ENCODE measurements at regions not wholly inside any gene's neighbourhood (a gene's known extent, or its start where the extent isn't known, plus 50 kb on each side); places are given as distances from the start of the nearest gene placed in this dataset.

GRCh38 chr2:204040016-204040415 lies 103.5 kb downstream of the ICOS start:
- H3K9ac ChIP-seq (ENCODE audit: low read depth, low read length, poor library complexity, severe bottlenecking), result no peak overlapping the region
- no peaks in the 10 kb centered on the region for H3K9me2 ChIP-seq (replicated peaks; ENCODE audit: low read depth, low read length)
- H3K79me2 ChIP-seq (ENCODE audit: insufficient read depth, low read length), result no peaks in the 10 kb centered on the region
- TF ChIP-seq EZH2phosphoT487 (IDR thresholded peaks at IDR 0.05; ENCODE audit: borderline replicate concordance) (no peak), CTCF (conservative IDR thresholded peaks at IDR 0.05; ENCODE audit: low read length) (no peak)
- no peaks in the 10 kb centered on the region for H3F3A ChIP-seq (ENCODE audit: low read depth)
- no peak overlapping the region for H3K4me2 ChIP-seq (ENCODE audit: low read depth, low read length, poor library complexity, severe bottlenecking)
- no peak overlapping the region for H3K4me3 ChIP-seq (ENCODE audit: low read length, poor library complexity, severe bottlenecking)
- H3K4me1 ChIP-seq (ENCODE audit: insufficient read depth, low read length, poor library complexity, severe bottlenecking), result no peaks in the 10 kb centered on the region
- H3K9me3 ChIP-seq (ENCODE audit: insufficient read depth, low read depth, low read length), result no peaks in the 10 kb centered on the region
- no peaks in the 10 kb centered on the region for H3K36me3 ChIP-seq (ENCODE audit: insufficient read depth, low read length)
- H4K20me1 ChIP-seq (ENCODE audit: insufficient read depth, low read length, poor library complexity, severe bottlenecking), result no peaks in the 10 kb centered on the region
- no peaks in the 10 kb centered on the region for H3K27me3 ChIP-seq (ENCODE audit: insufficient read depth, low read length, poor library complexity, severe bottlenecking)
- no peak overlapping the region for H2AFZ ChIP-seq (ENCODE audit: low read length)

- no peak for TF ChIP-seq EZH2phosphoT487 (IDR thresholded peaks at IDR 0.05; ENCODE audit: borderline replicate concordance)
- TF ChIP-seq CTCF (conservative IDR thresholded peaks at IDR 0.05; ENCODE audit: low read length), result no peak
Observed at GRCh38 chr2:204042401-204042800, 105.8 kb downstream of the ICOS start.

GRCh38 chr2:204046145-204046544 lies 109.6 kb downstream of the ICOS start:
- Histone ChIP-seq H3K79me2 (ENCODE audit: insufficient read depth, low read length) (no peaks in the 10 kb centered on the region), H3K4me1 (ENCODE audit: insufficient read depth, low read length, poor library complexity, severe bottlenecking) (peaks cover 6% of the 10 kb centered on the region), H3K4me2 (ENCODE audit: low read depth, low read length, poor library complexity, severe bottlenecking) (no peak overlapping the region), H3K36me3 (ENCODE audit: insufficient read depth, low read length) (no peaks in the 10 kb centered on the region), H3K9me2 (replicated peaks; ENCODE audit: low read depth, low read length) (no peaks in the 10 kb centered on the region), H3K4me3 (ENCODE audit: low read length, poor library complexity, severe bottlenecking) (no peak overlapping the region), H3K9ac (ENCODE audit: low read depth, low read length, poor library complexity, severe bottlenecking) (no peak overlapping the region), H3F3A (ENCODE audit: low read depth) (no peaks in the 10 kb centered on the region), H2AFZ (ENCODE audit: low read length) (no peak overlapping the region), H3K9me3 (ENCODE audit: insufficient read depth, low read depth, low read length) (no peaks in the 10 kb centered on the region), H3K27me3 (ENCODE audit: insufficient read depth, low read length, poor library complexity, severe bottlenecking) (no peaks in the 10 kb centered on the region), H4K20me1 (ENCODE audit: insufficient read depth, low read length, poor library complexity, severe bottlenecking) (no peaks in the 10 kb centered on the region)
- TF ChIP-seq EZH2phosphoT487 (IDR thresholded peaks at IDR 0.05; ENCODE audit: borderline replicate concordance) (no peak), CTCF (conservative IDR thresholded peaks at IDR 0.05; ENCODE audit: low read length) (no peak)

More at GRCh38 chr2:204042401-204042800, 105.8 kb downstream of the ICOS start:
- Histone ChIP-seq H3K4me3 (ENCODE audit: low read length, poor library complexity, severe bottlenecking) (no peak overlapping the region), H3F3A (ENCODE audit: low read depth) (no peaks in the 10 kb centered on the region), H3K9ac (ENCODE audit: low read depth, low read length, poor library complexity, severe bottlenecking) (no peak overlapping the region), H3K9me2 (replicated peaks; ENCODE audit: low read depth, low read length) (no peaks in the 10 kb centered on the region), H3K79me2 (ENCODE audit: insufficient read depth, low read length) (no peaks in the 10 kb centered on the region), H3K4me2 (ENCODE audit: low read depth, low read length, poor library complexity, severe bottlenecking) (no peak overlapping the region), H3K27me3 (ENCODE audit: insufficient read depth, low read length, poor library complexity, severe bottlenecking) (no peaks in the 10 kb centered on the region), H2AFZ (ENCODE audit: low read length) (no peak overlapping the region), H4K20me1 (ENCODE audit: insufficient read depth, low read length, poor library complexity, severe bottlenecking) (no peaks in the 10 kb centered on the region), H3K9me3 (ENCODE audit: insufficient read depth, low read depth, low read length) (no peaks in the 10 kb centered on the region), H3K4me1 (ENCODE audit: insufficient read depth, low read length, poor library complexity, severe bottlenecking) (no peaks in the 10 kb centered on the region), H3K36me3 (ENCODE audit: insufficient read depth, low read length) (no peaks in the 10 kb centered on the region)
